Muscle layer of duodenum (tissue), 2 donors: ENCODE measurements at regions not wholly inside any gene's neighbourhood (a gene's known extent, or its start where the extent isn't known, plus 50 kb on each side); places are given as distances from the start of the nearest gene placed in this dataset.

Experiments
- H3K27ac ChIP-seq: one replicate; pipeline ENCODE4 v1.7.0; 2013; ENCODE audit warnings: mild to moderate bottlenecking, low read length
- H3K27me3 ChIP-seq: one replicate; pipeline ENCODE4 v1.7.0; 2013; ENCODE audit warnings: low read depth, mild to moderate bottlenecking, control low read depth, low read length
- H3K36me3 ChIP-seq, 2 donors: one replicate each; pipeline ENCODE4 v1.7.0; 2013; ENCODE audit warnings: low read length in 2 of 2, control low read depth in 1 of 2, mild to moderate bottlenecking in 1 of 2; ENCODE audit not compliant: insufficient read depth in 2 of 2, control insufficient read depth in 1 of 2
- H3K4me1 ChIP-seq, 2 donors: one replicate each; pipeline ENCODE4 v1.7.0; 2013; ENCODE audit warnings: low read length in 2 of 2, mild to moderate bottlenecking in 2 of 2, control low read depth in 1 of 2, moderate library complexity in 1 of 2; ENCODE audit not compliant: insufficient read depth in 2 of 2, control insufficient read depth in 1 of 2
- H3K4me3 ChIP-seq, 2 donors: one replicate each; pipeline ENCODE4 v1.7.0; 2013; ENCODE audit warnings: low read length in 2 of 2, low read depth in 1 of 2, mild to moderate bottlenecking in 1 of 2
- H3K9me3 ChIP-seq, 2 donors: one replicate each; pipeline ENCODE4 v1.7.0; 2013; ENCODE audit warnings: low read length in 2 of 2, control low read depth in 1 of 2, mild to moderate bottlenecking in 1 of 2; ENCODE audit not compliant: control insufficient read depth in 1 of 2
- donor health status: healthy.

GRCh38 chr2:134144081-134144596 lies 109.7 kb upstream of the MGAT5 start:
- H3K4me1 ChIP-seq = peaks cover 19 to 21% of the 10 kb centered on the region in 2 donors
- no peaks in the 10 kb centered on the region for H3K9me3 ChIP-seq
- no peak overlapping the region for H3K27ac ChIP-seq
- H3K4me3 ChIP-seq = no peak overlapping the region
- no peaks in the 10 kb centered on the region for H3K27me3 ChIP-seq
- no peaks in the 10 kb centered on the region for H3K36me3 ChIP-seq

GRCh38 chr2:134144651-134145050 lies 109.2 kb upstream of the MGAT5 start:
- H3K27me3 ChIP-seq = no peaks in the 10 kb centered on the region
- H3K4me3 ChIP-seq = no peak overlapping the region
- no peaks in the 10 kb centered on the region for H3K9me3 ChIP-seq
- no peaks in the 10 kb centered on the region for H3K36me3 ChIP-seq
- H3K27ac ChIP-seq = no peak overlapping the region
- H3K4me1 ChIP-seq = peaks cover 16 to 23% of the 10 kb centered on the region in 2 donors

- no peak overlapping the region for H3K27ac ChIP-seq
- H3K4me1 ChIP-seq = peaks cover 12 to 16% of the 10 kb centered on the region in 2 donors
- no peak overlapping the region for H3K4me3 ChIP-seq
- H3K27me3 ChIP-seq = no peaks in the 10 kb centered on the region
- H3K9me3 ChIP-seq = no peaks in the 10 kb centered on the region
- H3K36me3 ChIP-seq = no peaks in the 10 kb centered on the region
Measured at GRCh38 chr2:134145519-134145918, 108.4 kb upstream of the MGAT5 start.

GRCh38 chr2:134146161-134146560 lies 107.7 kb upstream of the MGAT5 start:
- no peaks in the 10 kb centered on the region for H3K9me3 ChIP-seq
- no peaks in the 10 kb centered on the region for H3K27me3 ChIP-seq
- H3K27ac ChIP-seq = no peak overlapping the region
- H3K36me3 ChIP-seq = no peaks in the 10 kb centered on the region
- no peak overlapping the region for H3K4me3 ChIP-seq
- H3K4me1 ChIP-seq = peaks cover 7 to 14% of the 10 kb centered on the region in 2 donors

GRCh38 chr2:134146620-134147019 lies 107.3 kb upstream of the MGAT5 start:
- Histone ChIP-seq H3K4me1 (peaks cover 4 to 12% of the 10 kb centered on the region in 2 donors), H3K4me3 (no peak overlapping the region), H3K27ac (no peak overlapping the region), H3K9me3 (no peaks in the 10 kb centered on the region), H3K36me3 (peaks cover 0 to 2% of the 10 kb centered on the region in 2 donors), H3K27me3 (no peaks in the 10 kb centered on the region)

GRCh38 chr2:134148172-134148571 lies 105.7 kb upstream of the MGAT5 start:
- no peaks in the 10 kb centered on the region for H3K27me3 ChIP-seq
- no peak overlapping the region for H3K27ac ChIP-seq
- H3K36me3 ChIP-seq = peaks cover 0 to 9% of the 10 kb centered on the region in 2 donors
- no peaks in the 10 kb centered on the region for H3K9me3 ChIP-seq
- H3K4me3 ChIP-seq = no peak overlapping the region
- peaks cover 0 to 9% of the 10 kb centered on the region in 2 donors for H3K4me1 ChIP-seq

GRCh38 chr2:134148843-134149472 lies 104.9 kb upstream of the MGAT5 start:
- Histone ChIP-seq H3K4me1 (peaks cover 0 to 9% of the 10 kb centered on the region in 2 donors), H3K27ac (no peak overlapping the region), H3K9me3 (no peaks in the 10 kb centered on the region), H3K36me3 (peaks cover 0 to 9% of the 10 kb centered on the region in 2 donors), H3K27me3 (no peaks in the 10 kb centered on the region), H3K4me3 (no peak overlapping the region)

- H3K27ac ChIP-seq = no peak overlapping the region
- peaks cover 0 to 9% of the 10 kb centered on the region in 2 donors for H3K4me1 ChIP-seq
- no peak overlapping the region for H3K4me3 ChIP-seq
- H3K9me3 ChIP-seq = no peaks in the 10 kb centered on the region
- H3K36me3 ChIP-seq = peaks cover 0 to 9% of the 10 kb centered on the region in 2 donors
- no peaks in the 10 kb centered on the region for H3K27me3 ChIP-seq
Measured at GRCh38 chr2:134149904-134150303, 104.0 kb upstream of the MGAT5 start.

- Histone ChIP-seq H3K9me3 (no peaks in the 10 kb centered on the region), H3K36me3 (peaks cover 0 to 9% of the 10 kb centered on the region in 2 donors), H3K4me1 (peaks cover 0 to 9% of the 10 kb centered on the region in 2 donors), H3K27me3 (no peaks in the 10 kb centered on the region), H3K27ac (no peak overlapping the region), H3K4me3 (no peak overlapping the region)
Measured at GRCh38 chr2:134150760-134151159, 103.1 kb upstream of the MGAT5 start.

- Histone ChIP-seq H3K27ac (no peak overlapping the region), H3K4me3 (no peak overlapping the region), H3K9me3 (no peaks in the 10 kb centered on the region), H3K4me1 (peaks cover 0 to 4% of the 10 kb centered on the region in 2 donors), H3K27me3 (no peaks in the 10 kb centered on the region), H3K36me3 (peaks cover 2 to 9% of the 10 kb centered on the region in 2 donors)
Measured at GRCh38 chr2:134152045-134153010, 101.5 kb upstream of the MGAT5 start.

GRCh38 chr2:134153294-134153880 lies 100.5 kb upstream of the MGAT5 start:
- H3K36me3 ChIP-seq = peaks cover 2 to 9% of the 10 kb centered on the region in 2 donors
- no peak overlapping the region for H3K4me3 ChIP-seq
- H3K27ac ChIP-seq = no peak overlapping the region
- peaks cover 0 to 4% of the 10 kb centered on the region in 2 donors for H3K4me1 ChIP-seq
- H3K27me3 ChIP-seq = no peaks in the 10 kb centered on the region
- no peaks in the 10 kb centered on the region for H3K9me3 ChIP-seq
